GM18511 (cell line): ENCODE measurements at regions not wholly inside any gene's neighbourhood (a gene's known extent, or its start where the extent isn't known, plus 50 kb on each side); places are given as distances from the start of the nearest gene placed in this dataset.

Experiments
- ATAC-seq: cut with Tn5 transposase; IDR thresholded peaks from one replicate; pipeline ENCODE4 v1.9.1; 2021; ENCODE audit warnings: mild to moderate bottlenecking, moderate library complexity; ENCODE audit not compliant: unreplicated experiment

- ATAC-seq, result no peak
These were observed 64.3 kb downstream of the MRPL14 start for GRCh38 chr6:44062771-44063560.

DNA sequence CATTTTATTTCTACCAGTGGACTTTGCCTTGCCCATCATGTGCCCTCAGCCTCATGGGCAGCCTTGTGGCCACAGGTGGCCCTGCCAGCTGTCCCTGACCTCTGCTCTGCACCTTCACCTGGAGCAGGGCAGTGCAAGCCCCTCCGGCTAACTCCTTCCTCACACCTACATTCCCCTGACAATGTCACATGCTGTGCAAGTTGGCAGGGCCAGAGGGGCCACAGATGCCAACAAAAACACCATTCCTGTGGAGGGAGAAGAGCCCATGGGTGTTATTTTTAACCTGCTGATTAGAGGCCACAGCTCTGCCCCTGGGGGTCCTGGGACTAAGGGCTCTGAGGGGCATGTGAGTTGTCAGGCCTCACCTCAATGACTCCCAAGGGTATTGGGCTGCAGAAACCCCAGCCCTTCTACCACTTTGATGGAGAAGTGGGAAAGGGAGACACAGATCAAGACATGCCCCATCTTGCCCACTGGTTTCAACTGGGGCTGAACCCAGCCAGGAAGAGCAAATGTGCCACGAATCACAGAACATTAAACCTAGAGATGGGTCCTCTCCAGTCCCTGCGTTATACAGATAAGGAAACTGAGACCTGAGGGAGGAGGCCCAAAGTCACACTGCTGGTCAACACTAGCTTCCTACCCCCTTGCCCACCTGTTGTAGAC, 65.0 kb downstream of the MRPL14 start:
- no peak for ATAC-seq

DNA sequence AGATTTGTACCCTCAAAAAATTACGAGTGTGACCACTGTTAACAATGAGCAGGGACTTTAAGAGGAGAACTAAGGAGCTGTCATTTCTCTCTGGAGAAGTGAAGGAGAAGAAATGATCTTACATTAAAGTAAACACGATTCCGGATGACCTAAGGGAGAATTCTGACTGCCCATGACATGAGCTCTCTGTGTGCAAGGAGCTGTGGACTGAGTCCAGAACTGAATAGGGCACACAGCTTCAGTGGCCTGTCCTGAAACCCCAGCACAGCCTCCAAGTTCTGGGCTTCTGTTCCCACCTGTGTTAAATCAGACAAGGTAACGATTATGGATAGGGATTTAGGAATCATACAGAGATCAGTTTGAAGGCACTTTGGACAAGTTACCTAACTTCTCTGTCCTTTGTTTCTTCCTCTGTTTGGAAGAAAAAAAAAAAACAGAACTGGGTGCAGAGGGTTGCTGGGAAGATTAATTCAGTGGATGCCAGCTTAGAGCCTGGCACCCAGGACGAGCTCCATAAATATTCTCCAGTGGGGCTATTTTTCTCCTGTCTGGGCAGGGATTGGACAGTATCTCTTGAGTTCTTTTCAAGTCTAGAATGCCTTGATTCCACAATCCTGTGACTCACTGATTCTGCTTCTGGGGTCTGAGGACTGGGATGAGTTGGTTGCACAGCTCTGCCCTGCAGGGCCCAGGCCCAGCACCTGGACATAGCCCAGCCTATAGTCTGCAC, 65.7 kb downstream of the MRPL14 start:
- no peak for ATAC-seq

- no peak for ATAC-seq
These were observed 66.5 kb downstream of the MRPL14 start for GRCh38 chr6:44060612-44061374.

- no peak for ATAC-seq
These were observed 67.6 kb downstream of the MRPL14 start for GRCh38 chr6:44059359-44060346.

DNA sequence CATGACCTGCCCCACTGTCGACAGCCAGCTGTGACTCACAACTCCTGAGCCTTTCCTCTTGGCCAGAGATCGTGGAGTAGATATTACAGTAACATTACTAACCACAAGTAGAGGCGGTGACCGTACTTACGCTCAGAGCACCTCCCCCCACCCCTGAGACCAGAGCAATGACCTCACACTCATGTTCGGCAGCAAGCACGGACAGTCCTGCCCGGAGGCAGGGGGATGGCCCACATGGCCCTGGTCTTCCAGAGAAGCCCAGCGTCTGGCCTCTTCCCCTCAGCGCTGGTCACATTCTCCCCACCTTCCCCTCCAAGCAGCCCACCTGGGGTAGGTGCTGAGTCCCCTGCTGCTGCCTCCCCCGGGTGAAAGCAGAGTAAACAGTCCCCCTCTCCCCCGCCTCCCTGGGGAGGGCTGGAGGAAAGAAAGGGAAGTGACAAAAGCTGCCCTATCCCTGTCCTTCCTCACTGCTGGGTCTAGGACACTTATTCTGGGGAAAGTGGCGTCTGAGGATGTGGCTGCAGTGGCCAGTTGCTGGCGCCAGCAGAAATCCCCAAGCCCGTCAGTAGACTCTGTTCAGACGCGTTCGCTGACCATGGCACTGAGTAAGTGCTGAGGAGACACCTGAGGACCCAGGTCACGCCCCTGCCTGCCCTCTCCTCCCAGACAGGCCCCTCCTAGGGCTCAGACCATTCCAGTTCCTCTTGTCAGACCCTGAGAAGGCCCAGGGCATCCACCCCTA, 68.5 kb downstream of the MRPL14 start:
- ATAC-seq, result peak; percentile 85

DNA sequence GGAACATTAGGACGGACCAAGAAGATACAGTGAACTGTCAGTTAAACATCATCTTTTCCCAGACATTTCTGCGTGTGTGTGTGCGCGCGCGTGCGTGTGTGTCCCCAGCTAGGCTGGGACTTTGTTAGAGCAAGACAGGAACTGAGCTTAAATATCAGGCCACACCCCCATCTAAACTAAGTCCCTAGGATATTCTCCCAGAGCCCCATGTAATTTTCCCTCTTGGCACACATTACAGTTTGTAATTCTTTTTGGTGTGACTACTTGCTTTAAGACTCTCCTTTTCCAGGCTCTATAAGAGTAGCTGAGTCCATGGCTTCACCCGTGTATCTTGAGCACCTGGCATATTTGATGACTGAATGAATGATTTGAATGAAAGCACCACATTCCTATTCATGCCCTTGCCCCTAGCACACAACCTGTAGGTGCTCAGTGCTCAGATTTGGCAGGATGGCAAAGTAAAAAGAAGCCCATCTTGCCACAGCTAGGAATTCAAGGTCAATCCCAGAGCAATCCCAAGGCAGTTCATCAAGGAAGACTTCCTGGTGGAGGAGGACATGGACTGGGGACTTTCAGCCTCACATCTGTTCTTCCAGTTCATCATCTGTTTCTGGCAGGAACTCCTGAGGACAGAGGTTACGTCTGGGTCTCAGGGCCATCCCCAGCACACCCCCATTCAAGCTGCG, 69.2 kb downstream of the MRPL14 start:
- no peak for ATAC-seq

- ATAC-seq, result no peak
These were observed 69.9 kb downstream of the MRPL14 start for GRCh38 chr6:44057238-44057930.

- ATAC-seq, result no peak
These were observed 70.6 kb downstream of the MRPL14 start for GRCh38 chr6:44056392-44057237.

DNA sequence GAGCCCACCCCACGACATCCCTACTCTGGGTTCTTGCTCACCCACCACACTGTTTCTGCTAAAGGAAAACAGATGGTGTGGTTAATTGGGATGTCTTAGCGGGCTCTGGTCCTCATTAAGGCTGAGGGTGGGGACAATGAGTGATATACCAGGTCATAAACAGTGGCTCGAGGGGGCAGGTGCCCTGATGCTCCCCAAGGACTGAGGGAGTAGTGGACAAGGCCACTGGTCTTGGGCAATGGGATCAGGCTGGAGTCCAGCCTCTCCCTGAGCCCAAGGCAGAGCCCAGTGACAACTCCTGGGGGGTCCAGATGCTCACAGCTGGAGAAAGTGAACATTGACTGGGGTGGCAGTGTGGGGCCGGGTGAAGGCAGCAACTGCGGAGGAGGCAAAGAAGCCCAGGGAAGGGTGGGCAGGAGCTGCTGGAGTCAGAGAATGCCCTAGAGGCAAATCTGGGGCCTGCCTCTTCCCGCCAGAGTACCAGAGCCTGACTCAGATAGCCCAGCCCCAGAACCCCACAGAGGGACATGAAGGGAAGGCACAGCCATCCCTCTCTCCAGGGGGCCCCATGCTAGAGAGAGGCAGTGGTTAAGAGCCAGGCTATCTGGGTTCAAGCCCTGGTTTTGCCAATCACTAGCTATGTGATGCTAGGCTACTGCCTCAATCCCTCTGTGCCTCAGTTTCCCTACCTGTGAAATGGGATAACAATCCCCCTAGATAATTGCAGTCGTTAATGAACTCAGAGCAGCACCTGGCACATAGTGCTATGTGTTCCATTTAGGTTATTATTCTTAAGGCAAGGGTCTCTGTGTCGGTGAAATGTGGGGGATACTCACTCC, 72.3 kb downstream of the MRPL14 start:
- no peak for ATAC-seq

DNA sequence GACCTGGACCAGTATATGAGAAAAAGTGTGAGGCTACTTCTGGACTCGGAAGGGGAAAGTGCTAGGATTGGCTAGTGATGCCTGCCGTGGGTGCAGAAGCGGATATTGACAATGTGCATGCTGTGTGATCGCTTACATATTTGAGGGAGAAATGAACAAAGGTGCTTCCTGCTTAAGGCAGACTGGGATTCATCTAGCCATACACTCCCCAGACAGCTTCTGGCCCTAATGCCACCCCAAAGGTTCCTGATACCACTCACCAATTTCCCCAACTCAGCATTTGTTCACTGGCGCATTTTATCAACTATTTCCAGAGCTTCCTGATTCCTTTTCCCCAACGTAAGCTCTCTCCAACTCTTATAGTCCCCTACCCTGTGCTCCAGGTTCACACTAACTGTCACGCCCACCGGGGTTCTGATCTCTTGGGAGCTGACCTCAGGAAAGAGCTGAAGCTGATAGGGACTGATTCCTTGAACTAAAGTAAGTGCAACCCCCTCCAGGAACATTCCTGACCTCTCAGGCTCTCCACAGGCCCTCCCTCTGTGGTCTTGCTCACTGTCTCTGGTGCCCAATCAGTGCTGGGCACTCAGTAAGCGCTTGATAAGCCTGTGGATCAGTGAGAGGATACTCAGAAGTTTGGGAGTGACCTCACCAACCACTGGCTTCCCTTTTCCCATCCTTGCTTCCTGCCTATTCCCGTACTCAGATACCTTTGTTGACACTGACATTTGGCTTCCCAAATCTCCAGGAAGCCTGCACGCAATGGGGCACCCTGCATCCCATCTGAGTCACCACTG, 73.3 kb downstream of the MRPL14 start:
- no peak for ATAC-seq

GRCh38 chr6:44053106-44053756, 74.0 kb downstream of the MRPL14 start:
- no peak for ATAC-seq

DNA sequence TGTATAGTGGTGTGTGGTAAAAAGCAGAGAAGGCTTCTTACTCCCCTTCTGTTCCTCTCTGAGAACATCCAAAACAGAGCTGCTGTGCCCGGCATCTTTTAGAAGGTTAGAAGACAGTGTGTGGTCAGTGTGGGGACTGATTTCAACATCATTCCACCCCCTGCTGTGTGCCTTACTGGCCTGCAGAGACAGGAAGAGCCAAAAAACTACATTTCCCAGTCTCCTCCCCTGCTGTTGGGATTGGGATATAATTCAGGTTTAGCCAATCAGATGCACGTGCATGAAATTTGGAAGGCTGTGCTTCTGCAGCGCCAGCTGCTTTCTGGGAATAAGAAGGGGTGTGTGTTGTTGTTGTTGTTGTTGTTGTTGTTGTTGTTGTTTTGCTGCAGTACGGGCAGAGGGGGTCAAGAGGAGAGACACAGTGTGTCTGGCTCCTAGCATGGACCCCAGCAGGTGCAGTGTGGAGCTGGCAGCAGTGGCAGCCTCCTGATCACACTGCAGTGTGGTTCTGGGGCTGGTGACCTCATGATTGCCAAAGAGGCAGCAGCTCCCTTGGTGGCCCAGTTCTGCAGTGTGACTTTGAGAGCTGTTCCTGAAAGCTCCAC, 74.7 kb downstream of the MRPL14 start:
- no peak for ATAC-seq

DNA sequence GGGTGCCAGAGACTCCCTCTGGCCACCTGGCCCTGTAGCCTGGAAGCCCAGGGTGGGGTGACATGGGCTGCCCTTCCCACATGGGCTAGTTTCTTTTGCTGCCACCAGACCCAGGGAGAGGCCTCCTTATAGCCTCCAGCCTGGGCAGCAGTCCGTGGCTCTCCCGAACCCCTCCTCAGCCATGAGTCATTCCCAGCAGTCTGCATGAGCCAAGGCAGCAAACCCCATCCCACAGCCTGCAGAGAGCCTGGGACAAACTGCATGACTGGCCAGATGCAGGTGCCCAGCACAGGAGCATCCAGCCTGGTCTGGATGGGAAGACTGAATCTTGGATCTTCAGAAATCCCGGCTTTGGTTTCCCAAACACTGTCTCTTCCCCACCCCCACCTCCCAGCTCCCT, 75.7 kb downstream of the MRPL14 start:
- ATAC-seq, result no peak
